ENCODE measurements at regions not wholly inside any gene's neighbourhood (a gene's known extent, or its start where the extent isn't known, plus 50 kb on each side); places are given as distances from the start of the nearest gene placed in this dataset.

DNA sequence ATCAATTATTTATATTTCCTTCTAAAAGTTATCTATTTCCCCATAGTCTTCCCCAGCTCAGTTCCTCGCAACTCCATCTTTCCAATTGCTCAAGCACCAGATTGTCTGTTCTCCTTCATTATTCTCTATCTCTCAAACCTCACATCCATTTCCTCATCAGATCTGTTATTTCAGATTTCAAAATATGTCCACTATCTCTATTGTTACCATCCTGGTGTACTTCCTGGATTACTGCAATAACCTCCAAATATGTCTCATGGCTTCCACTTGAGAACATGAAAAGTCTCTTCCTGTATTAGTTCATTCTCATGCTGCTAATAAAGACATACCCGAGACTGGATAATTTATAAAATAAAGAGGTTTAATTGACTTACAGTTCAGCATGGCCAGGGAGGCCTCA is 641.7 kb upstream of the ZEB2 start:
- Histone ChIP-seq H3K4me1 (ENCODE audit: control insufficient read depth, insufficient read depth, low read length) (no peaks in the 10 kb centered on the region), H3K4me3 (ENCODE audit: low read depth in 2 of 2, low read length in 2 of 2) (no peak overlapping the region), H3K27me3 (ENCODE audit: control insufficient read depth, insufficient read depth, low read length) (no peaks in the 10 kb centered on the region), H3K9me3 (ENCODE audit: control insufficient read depth, insufficient read depth, low read depth, low read length) (no peaks in the 10 kb centered on the region), H3K27ac (ENCODE audit: low read length) (no peak overlapping the region), H3K36me3 (ENCODE audit: control insufficient read depth, insufficient read depth, low read length) (no peaks in the 10 kb centered on the region)
- DNase-seq (ENCODE audit: low read depth, low spot score) (no peak), ATAC-seq (no peak)
- CTCF ChIA-PET: no interaction called here
- TF ChIP-seq POLR2AphosphoS5 (IDR thresholded peaks at IDR 0.05; ENCODE audit: low read depth, low read length) (no peak), SIN3A (IDR thresholded peaks at IDR 0.05; ENCODE audit: borderline replicate concordance, insufficient read depth, low read depth, low read length) (no peak), TCF7L2 (IDR thresholded peaks at IDR 0.05; ENCODE audit: low read depth, low read length) (no peak)
- TF ChIP-seq, protein P1, sequence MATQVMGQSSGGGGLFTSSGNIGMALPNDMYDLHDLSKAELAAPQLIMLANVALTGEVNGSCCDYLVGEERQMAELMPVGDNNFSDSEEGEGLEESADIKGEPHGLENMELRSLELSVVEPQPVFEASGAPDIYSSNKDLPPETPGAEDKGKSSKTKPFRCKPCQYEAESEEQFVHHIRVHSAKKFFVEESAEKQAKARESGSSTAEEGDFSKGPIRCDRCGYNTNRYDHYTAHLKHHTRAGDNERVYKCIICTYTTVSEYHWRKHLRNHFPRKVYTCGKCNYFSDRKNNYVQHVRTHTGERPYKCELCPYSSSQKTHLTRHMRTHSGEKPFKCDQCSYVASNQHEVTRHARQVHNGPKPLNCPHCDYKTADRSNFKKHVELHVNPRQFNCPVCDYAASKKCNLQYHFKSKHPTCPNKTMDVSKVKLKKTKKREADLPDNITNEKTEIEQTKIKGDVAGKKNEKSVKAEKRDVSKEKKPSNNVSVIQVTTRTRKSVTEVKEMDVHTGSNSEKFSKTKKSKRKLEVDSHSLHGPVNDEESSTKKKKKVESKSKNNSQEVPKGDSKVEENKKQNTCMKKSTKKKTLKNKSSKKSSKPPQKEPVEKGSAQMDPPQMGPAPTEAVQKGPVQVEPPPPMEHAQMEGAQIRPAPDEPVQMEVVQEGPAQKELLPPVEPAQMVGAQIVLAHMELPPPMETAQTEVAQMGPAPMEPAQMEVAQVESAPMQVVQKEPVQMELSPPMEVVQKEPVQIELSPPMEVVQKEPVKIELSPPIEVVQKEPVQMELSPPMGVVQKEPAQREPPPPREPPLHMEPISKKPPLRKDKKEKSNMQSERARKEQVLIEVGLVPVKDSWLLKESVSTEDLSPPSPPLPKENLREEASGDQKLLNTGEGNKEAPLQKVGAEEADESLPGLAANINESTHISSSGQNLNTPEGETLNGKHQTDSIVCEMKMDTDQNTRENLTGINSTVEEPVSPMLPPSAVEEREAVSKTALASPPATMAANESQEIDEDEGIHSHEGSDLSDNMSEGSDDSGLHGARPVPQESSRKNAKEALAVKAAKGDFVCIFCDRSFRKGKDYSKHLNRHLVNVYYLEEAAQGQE (IDR thresholded peaks at IDR 0.05; ENCODE audit: insufficient read depth in 1 of 2, low read depth in 2 of 2, low read length in 1 of 2): no peak
- TF ChIP-seq, protein P2, sequence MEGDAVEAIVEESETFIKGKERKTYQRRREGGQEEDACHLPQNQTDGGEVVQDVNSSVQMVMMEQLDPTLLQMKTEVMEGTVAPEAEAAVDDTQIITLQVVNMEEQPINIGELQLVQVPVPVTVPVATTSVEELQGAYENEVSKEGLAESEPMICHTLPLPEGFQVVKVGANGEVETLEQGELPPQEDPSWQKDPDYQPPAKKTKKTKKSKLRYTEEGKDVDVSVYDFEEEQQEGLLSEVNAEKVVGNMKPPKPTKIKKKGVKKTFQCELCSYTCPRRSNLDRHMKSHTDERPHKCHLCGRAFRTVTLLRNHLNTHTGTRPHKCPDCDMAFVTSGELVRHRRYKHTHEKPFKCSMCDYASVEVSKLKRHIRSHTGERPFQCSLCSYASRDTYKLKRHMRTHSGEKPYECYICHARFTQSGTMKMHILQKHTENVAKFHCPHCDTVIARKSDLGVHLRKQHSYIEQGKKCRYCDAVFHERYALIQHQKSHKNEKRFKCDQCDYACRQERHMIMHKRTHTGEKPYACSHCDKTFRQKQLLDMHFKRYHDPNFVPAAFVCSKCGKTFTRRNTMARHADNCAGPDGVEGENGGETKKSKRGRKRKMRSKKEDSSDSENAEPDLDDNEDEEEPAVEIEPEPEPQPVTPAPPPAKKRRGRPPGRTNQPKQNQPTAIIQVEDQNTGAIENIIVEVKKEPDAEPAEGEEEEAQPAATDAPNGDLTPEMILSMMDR (IDR thresholded peaks at IDR 0.05): no peak
- POLR2A ChIA-PET: no interaction called here
- intact Hi-C loops (cut with micrococcal nuclease; ENCODE audit: unreplicated experiment) (no loop called here), in situ Hi-C loops (cut with HindIII; ENCODE audit: low pct_unique_long_range_greater_than_20kb, low sequenced_read_pairs) (no loop called here)
- BruUV-seq (replicated peaks): no TSS peak

DNA sequence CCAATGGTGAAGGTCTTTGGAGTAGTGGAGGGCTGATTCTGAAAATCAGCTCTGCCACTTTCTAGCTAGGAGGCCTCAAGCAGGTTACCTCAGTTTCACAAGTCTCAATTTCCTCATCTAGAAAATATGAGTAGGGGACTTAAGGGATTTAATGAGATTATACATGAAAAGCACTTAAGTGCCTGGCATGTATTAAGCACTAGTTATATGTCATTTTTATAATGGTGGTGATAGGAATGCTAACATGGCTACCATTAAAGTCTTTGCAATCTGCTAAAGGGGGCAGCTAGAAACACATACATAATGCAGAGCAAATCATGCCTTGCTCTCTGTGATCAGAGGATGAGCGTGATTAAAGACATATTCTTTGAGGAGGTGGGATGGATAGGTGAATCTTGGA is 640.9 kb upstream of the ZEB2 start:
- in situ Hi-C loops (cut with HindIII; ENCODE audit: low pct_unique_long_range_greater_than_20kb, low sequenced_read_pairs): no loop called here
- no peak for TF ChIP-seq POLR2AphosphoS5 (IDR thresholded peaks at IDR 0.05; ENCODE audit: low read depth, low read length)
- TF ChIP-seq TCF7L2 (IDR thresholded peaks at IDR 0.05; ENCODE audit: low read depth, low read length): no peak
- TF ChIP-seq, protein P2 (IDR thresholded peaks at IDR 0.05): no peak
- no peak for TF ChIP-seq SIN3A (IDR thresholded peaks at IDR 0.05; ENCODE audit: borderline replicate concordance, insufficient read depth, low read depth, low read length)
- no TSS peak for BruUV-seq (replicated peaks)
- Histone ChIP-seq H3K4me1 (ENCODE audit: control insufficient read depth, insufficient read depth, low read length) (no peaks in the 10 kb centered on the region), H3K36me3 (ENCODE audit: control insufficient read depth, insufficient read depth, low read length) (no peaks in the 10 kb centered on the region), H3K27me3 (ENCODE audit: control insufficient read depth, insufficient read depth, low read length) (no peaks in the 10 kb centered on the region), H3K27ac (ENCODE audit: low read length) (no peak overlapping the region), H3K4me3 (ENCODE audit: low read depth in 2 of 2, low read length in 2 of 2) (no peak overlapping the region), H3K9me3 (ENCODE audit: control insufficient read depth, insufficient read depth, low read depth, low read length) (no peaks in the 10 kb centered on the region)
- POLR2A ChIA-PET: no interaction called here
- CTCF ChIA-PET: no interaction called here
- DNase-seq (ENCODE audit: low read depth, low spot score) (no peak), ATAC-seq (no peak)
- intact Hi-C loops (cut with micrococcal nuclease; ENCODE audit: unreplicated experiment): no loop called here
